Fibroblast of skin of back (primary cell): ENCODE measurements at regions not wholly inside any gene's neighbourhood (a gene's known extent, or its start where the extent isn't known, plus 50 kb on each side); places are given as distances from the start of the nearest gene placed in this dataset.

Experiments used
- DNase-seq: peaks from one replicate; pipeline ENCODE4 v3.0.0-alpha.2; 2013

DNA sequence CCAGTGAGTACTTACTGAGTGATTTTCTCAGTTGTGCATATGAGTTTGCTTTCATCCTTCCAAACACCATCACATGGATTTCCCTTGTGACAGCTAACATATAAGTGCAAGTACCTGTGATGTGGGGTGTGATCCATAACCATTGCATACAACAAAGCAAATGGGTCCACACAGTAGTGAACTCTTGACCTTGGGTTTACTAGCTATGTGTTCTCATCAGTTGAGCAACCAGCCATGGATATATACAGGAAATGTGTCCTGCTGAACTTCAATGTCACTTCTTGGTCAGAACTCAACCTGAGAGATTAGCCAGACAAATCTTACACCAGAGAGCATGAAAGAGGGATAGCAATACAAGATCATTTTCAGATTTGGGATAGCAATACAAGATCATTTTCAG, 420.9 kb upstream of the KCNH7 start:
- no peak for DNase-seq

DNA sequence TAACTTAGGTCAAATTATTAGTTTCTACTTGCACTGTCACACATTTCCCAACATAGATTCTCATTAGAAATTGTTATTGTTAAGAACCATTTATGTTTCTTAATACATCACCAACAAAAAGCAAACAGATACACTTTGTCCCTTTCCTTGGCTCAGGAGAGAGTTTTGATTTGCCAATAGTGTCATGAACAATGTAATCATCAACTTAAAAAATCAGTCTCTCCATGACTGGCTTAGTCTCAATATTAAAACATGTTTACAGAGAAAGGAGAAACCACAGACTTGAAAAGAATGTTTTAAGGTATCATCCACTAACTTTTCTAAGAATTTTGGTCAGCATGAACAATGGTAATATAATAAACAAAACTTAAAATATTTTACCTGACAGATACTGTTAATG, 416.5 kb upstream of the KCNH7 start:
- DNase-seq: no peak

DNA sequence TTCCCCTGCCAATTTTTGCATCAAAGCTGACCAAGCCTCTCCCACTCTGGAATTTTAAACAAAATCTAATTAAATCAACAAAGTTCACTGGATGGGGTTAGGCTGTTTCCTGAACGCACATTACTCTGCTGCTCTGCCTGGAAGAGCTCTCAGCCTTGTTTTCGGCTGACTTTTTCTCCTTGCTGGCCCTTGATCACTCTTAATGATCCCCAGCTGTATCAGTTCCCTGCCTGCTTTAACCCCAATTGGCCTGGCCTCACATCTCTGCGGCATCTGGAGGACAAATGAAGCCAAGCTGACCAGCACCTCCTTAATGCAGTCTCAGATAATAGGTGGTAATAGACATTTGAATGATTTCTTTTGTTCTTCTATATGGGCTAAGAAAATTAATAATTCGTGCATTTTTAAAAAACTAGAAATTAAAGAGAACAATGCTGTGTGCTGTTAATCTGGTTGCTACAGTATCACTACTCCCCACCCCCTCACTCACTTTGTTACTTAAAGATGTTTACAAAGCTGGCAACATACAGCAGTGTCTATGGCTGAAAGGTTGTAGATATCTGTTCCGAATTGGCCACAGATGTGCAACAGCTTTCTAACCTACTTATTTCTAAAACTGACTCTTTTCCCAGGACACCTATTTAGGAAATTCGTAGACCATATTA, 415.2 kb upstream of the KCNH7 start:
- DNase-seq: no peak

DNA sequence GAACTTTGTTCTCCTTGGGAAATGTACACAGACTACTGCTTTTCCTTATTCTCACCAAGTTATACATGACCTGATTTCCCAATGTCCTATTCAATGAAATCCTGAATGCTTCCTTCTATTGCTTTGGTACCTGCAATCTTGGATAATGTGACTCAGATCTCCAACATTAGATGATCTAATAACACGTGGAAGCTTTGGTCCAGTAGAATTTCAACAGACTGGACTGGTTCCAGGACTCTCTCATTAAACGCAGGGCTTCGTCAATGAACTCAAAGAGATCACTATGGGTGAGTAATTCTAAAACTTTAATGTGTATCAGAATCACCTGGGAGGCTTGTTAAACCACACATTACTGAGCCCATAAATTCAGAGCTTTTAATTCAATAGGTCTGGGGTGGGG, 413.6 kb upstream of the KCNH7 start:
- DNase-seq: no peak

DNA sequence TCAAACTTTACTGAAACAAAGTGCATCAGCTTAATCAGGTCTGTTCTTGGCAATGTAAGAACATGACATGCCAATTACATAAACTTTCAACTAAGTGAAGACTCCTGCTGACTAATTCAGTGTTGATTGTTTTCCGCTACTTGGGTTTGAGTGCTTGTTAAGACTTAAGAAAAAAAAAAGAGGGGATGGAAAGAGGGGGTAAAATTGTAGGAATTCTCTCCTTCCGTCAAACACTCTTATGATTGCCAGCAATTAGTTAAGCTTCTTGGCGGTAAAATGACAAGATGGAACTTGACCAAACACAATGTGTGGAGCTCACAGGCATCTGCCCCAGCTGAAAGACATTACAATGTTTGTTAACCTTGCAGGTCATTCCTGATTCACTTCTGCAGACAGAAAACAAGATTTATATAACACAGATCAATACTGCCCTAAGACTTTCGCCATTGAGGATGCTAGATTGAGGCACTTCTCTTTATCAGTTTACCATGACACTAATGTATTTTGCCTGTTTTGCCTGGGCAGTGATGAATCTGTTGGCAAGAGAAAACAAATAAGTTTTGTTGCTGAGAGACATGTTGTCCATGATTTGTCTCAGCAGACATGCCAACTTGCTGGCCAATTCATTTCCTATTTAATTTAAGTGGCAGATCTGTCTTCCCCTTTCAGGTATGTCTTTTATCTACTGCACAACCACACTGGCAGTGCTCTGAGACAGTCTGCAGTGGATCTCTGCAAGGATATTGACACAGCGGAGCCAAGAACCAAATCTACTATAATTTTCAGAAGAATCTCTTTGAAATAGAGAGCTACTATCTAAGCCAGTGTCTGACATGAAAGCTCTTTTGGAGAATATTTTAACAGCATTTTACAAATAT, 410.0 kb upstream of the KCNH7 start:
- no peak for DNase-seq

DNA sequence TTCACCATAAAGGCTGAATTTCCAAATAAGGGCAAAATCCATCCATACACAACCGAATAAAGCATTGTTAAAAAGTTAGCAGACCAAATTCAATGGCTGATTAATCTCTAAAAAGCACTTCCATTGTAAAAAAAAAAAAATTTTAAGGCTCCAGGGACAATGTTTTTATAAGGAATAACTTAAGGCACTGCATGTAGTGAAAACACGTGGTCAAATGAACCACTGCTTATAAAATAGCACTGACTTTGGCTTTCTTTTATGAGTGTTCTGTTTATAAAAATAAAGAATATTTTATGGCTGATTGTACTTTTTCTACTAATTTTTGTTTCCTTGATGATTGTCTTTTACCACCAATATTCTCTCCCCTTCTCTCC, 409.3 kb upstream of the KCNH7 start:
- DNase-seq: peak; percentile 60

DNA sequence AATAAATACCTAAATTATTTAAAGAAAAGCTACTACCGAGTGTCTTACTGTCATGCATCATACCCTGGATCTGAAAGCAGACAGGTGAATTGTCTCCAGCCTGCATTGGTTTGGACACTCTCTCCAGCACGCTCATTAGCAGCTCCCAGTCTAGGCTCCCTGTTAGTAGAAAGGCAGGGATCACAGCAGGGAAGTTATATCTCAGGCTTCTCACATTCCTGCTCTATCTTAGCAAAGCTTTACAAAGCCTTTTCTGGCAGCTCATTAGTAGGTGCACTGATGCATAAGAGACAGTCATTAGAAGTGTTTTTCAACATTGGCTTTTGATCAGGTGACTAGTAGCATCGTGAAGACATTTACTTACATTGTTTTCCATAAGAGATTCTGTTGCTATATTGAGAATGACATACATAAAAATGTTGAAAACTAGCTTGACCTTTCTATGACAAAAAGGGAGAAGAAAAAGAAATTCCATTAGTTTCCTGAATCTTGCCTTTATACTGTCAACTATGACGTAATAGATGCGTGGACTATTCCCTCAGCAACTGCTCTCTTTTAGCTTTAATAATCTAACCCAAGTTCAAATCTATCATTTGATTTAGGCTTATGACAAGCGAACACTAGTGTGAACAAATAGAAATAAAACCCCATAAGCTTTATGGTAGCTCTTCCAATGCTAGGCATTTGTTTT, 408.7 kb upstream of the KCNH7 start:
- no peak for DNase-seq

DNA sequence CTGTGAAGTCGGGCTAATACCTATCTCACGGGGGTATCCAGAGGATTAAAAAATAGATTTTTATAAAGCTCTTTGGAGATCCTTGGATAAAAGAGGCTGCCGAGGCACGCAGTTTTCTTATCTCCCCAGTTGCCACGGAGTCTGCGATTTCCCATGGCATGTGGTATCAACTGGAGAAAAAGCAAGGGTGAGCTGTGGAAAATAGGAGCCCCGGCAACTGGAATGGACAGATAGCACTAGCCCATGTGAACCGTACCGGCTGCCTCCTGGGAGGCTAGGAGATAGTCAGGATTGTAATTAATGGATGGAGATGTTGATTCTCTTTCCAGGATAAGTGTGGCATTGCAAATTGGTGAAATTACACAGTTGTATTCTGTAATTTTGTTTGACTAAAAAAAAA, 407.6 kb upstream of the KCNH7 start:
- no peak for DNase-seq

DNA sequence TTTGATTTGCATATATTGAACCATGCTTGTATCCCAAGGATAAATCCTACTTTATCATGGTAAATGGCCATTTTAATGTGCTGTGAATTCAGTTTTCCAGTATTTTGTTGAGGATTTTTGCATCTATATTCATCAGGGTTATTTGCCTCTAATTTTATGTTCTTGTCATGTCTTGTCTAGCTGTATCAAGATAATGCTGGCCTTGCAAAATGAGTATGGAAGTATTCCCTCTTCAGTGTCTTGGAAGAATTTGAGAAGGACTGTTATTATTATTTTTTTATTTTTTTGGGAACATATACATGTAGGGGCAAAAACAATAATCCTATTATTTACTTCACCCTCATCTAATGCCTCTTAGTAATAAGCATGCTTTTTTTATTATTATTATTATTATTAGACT, 398.0 kb upstream of the KCNH7 start:
- DNase-seq: no peak

DNA sequence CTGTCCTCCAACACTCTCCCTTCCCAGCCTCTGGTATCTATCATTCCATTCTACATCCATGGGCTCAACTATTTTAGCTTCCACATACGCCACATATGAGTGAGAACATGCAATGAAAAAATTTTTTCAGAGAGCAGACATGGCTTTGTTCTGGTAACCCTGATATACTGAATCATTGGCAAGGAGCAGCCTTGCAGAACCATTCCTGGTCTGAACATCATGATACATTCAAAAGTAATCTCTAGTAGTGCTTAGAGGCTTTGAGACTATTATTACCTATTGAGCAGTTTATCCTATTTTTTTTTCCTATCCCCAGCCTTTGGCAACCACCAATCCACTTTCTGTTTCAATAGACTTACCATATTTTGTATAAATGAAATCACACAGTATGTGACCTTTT, 393.1 kb upstream of the KCNH7 start:
- no peak for DNase-seq

DNA sequence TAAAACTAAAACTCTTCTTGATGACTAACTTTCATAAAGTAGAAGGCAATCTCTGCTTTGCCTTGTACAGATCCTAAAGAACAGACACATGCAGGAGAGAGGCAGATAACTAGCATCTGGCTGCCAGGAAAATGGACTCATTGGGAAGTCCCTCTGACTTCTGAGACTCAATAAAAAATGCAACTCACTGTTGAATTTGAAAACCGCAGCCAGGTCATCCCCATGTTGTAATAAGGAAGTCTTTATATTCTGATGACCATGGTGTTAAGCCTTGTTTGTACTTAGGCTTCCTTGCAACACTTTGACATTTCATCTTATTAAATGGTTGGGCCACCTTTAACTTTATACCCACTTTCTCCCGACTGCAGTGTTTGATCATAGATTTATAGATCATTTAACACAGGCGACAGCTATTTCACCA, 375.1 kb upstream of the KCNH7 start:
- peak; percentile 29 for DNase-seq

DNA sequence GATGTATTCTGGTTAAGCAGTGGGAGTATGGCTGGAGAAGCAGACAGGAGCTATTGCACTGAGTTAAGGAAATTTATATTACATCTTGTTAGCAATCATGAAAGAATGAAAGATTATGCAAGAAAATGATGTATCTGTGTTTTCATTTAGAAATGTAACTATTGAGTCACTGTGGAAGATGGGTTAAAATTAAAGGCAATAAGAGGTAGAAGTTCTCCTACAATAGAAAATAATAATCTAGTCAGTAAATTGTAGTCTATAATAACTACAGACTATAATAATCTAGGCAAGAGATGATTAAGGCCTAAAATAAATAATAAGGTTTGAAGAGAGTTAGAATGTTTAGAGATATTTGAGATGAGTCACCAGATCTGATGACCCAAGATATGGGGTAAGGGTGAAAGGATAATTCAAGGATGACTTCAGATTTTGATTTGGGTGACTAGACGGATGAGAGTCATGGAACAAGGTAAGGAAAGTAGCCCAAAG, 371.9 kb upstream of the KCNH7 start:
- DNase-seq: peak; percentile 75

DNA sequence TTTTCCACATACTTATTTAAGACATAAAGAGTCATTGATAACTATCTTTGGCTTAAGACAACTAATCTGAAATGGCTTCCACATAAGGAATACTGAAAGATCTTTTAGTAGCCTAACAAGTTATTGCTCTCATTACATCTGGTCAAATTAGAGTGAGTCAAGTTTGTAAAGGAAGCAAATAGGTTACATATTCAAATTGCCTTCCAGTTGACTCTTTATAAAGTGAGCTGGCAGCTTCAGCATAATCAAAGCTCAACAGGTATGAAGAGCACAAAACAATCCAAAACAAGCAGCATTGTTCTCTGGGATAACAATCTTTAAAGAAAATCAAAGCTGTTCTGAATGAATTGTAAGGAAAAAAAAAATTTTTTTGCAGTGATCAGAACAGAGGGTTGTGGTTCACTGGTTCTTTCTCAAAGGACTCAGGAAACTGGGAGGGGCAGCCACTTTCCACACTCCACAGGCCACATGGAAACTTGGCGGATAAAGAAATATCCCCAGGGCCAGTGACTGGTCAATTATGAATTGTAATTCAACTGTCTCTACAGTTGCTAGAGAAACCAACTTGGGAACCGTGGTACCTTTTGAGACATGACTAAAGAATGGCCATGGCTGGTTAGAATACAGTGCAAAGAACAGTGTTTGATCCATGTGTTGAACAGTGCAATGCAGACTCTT, 369.3 kb upstream of the KCNH7 start:
- peak; percentile 29 for DNase-seq

DNA sequence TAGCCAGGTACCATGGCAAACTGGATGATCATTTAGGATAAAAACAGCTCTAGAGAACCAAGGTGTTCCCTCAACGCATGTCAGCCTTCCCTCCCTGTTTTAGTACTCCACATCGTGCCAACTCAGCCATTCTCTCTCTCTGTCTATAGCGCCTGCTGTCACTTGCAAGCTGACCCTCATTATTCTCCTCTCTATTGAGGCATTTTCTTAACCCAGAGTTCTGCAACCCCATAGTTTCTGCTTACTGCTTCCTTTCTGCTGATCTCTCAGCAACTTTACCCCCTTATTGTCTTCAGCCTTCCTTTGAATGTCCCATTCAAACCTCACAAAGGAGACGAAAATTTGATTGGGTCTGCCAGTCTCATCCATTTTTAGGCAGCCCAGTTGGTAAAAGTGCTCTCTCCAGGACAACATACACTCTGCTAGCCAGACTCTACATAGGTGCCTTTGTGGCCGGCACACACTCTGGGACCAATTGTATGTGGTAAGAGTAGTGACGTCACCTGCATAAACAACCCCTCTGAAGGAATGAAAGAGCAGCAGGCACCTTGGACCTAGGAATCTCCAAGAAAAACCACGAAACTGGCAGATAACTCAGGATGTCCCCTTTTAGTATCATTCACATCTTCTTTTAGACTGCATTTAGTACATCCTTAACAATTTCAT, 367.2 kb upstream of the KCNH7 start:
- DNase-seq: no peak

DNA sequence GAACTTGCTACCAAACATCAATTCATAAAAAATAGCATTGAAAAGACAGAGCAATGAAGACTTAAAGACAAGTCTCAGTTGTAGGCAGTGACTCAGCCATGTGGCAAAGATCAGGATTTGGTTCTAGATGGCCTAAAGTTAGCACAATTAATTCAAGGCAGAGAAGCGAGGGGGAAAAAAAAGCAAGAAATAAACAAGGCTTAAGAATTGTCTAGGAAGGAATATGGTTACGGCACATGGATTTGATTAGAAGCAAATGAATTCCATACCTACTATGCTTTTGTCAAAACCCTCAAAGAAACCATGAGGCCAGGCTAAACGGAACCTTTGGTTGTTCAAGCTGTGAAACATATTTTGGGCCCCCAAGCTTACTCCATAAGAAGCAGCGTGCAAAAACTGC, 362.2 kb upstream of the KCNH7 start:
- DNase-seq: peak; percentile 13

DNA sequence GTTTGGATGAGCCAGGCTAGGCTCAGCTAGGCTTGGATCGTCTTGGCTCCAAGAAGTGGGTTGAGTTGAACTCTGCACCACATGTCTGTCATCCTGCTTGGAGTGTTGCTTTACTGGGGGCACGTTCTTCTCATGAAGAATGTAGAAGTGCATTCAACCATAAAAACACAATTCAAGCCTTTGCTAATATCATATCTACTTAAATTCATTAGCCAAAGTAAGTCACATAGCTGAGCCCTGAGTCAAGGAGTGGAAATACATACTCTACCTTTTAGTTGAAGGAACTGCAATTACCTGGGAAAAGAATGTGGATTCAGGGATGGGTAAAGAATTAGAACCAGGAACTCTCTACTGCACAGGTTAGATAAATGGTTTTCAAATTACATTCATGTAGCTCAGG, 360.4 kb upstream of the KCNH7 start:
- DNase-seq: no peak

DNA sequence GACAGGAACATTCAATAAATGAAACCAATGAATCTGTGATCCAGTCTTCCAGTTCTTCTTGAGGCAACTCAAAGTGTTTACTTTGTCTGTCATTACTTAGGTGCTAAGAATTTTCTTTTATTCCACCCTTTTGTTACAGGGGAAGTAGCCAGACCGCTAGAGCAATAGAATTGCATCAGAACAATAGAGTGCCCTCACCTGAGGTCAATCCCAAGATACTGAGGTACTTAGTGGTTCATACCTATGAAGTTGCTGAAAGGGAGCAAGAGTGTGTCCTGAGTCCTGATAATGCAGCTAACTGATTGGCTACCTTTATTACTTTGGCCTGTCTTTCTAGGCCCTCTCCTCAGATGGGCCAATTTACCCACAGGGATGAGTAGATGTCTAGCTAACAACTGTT, 359.4 kb upstream of the KCNH7 start:
- no peak for DNase-seq

DNA sequence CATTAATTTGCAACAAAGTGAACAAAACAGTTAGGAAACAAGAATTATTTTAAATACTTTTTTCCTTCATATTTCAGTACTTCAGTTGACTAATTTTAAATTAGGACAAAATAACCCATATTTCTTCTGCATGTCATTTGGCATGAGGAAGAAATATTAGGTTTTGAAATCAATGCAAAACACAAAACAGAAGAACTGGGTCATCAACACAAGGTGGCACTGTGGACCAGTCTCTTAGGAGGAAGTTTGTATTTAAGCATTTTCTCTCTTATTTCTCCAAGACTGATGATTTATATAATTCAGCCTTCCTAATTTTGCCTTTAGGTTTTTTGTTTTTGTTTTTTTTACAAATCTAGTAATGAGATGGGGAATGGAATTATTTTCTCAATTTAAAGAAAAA, 352.8 kb upstream of the KCNH7 start:
- peak; percentile 54 for DNase-seq

DNA sequence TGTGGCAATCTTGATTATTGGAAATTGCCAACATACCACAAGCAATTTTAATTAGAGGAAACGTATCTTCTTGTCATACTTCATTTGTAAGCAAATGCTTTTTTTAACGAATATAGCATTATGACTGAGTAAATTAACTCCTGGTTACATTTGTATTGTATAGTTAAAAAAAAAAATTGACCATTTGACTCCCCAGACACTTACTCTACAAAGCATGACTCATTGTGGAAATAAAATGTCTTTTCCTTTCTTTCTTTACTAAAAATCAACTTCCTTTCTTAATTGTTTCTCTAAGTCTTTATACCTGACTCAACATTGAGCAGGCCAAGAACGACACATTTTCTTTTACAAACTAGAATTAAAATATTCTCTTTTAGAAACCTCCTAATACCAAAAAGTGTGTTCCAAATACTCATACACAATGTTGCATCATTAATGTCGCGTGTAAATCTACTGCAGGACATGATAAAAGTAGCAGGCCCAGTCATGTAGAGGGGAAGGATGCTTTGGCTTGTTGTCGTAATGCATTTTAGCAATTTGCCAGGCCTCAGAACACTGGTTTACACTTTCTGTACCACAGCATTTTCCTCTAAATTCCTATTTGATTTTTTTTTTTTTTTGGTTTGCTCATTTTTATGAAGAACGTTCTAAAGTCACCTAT, 349.6 kb upstream of the KCNH7 start:
- DNase-seq: peak; percentile 10

DNA sequence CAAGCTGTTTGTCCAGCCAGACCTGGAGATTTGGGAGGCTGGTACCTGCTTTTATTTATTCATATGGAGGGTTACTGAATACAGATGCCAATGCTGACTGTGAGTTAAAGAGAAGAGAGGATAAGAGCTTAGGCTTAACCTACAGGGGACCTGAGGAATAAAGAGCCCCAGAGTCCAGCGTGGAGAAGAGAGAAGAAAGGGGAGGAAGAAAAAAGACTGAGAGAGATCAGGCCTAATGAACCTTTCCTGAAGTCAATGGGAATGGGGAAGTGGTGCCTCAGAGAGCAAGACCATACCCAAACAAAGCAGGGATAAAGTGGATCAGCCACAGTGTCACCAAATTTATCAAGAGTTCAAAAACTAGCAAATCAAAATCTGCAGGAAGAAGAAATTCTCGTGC, 348.6 kb upstream of the KCNH7 start:
- DNase-seq: no peak

DNA sequence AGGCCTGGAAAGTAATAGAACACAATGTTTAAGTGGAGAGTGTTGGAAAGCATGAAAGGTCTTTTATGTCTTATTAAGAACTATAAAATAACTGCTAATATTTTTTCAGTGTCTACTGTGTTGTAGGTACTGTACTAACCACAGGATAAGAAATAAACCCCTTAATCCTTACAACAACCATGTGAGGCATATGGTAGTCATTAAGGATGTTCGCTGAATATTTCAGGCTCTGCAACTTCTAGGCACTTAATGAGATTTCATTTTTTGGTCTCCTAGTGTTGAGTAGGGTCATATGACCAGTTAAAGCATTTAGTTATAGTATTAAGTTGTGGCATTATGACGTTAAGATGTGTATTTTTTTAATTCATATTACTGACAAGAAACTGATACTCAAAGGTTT, 346.6 kb upstream of the KCNH7 start:
- peak; percentile 24 for DNase-seq
